Upper lobe of left lung (tissue), 6 donors: ENCODE measurements at regions not wholly inside any gene's neighbourhood (a gene's known extent, or its start where the extent isn't known, plus 50 kb on each side); places are given as distances from the start of the nearest gene placed in this dataset.

Source experiments
- ATAC-seq, 2 donors: fragments of 200-7000 bp; cut with Tn5 transposase; one replicate each; pipeline ENCODE4 v1.9.1; 2022; ENCODE audit warnings: mild to moderate bottlenecking in 2 of 2, moderate library complexity in 2 of 2; ENCODE audit not compliant: low FRiP score in 2 of 2
- DNase-seq, 2 donors: peaks; one replicate each; pipeline ENCODE4 v3.0.0-alpha.2; 2019 to 2020
- H3K27ac ChIP-seq, 4 donors: fragments of 200-600 bp; sonication (generic); one replicate each; pipeline ENCODE4 v1.5.1; 2016 to 2019
- H3K27me3 ChIP-seq, 4 donors: fragments of 200-600 bp; sonication (generic); one replicate each; pipeline ENCODE4 v1.5.1; 2017 to 2019
- H3K36me3 ChIP-seq, 4 donors: fragments of 200-600 bp; sonication (generic); one replicate each; pipeline ENCODE4 v1.5.1; 2016 to 2019
- H3K4me1 ChIP-seq, 4 donors: fragments of 200-600 bp; sonication (generic); one replicate each; pipeline ENCODE4 v1.5.1; 2018 to 2019
- H3K4me3 ChIP-seq, 4 donors: fragments of 200-600 bp; sonication (generic); one replicate each; pipeline ENCODE4 v1.5.1; 2017 to 2019; ENCODE audit warnings: mild to moderate bottlenecking in 2 of 4, moderate library complexity in 1 of 4
- H3K9me3 ChIP-seq, 4 donors: fragments of 200-600 bp; sonication (generic); one replicate each; pipeline ENCODE4 v1.5.1; 2018 to 2019
- EP300 ChIP-seq, 4 donors: sonication (generic); formaldehyde crosslinking; IDR thresholded peaks; one replicate each; pipeline ENCODE4 v1.5.1; 2017; ENCODE audit warnings: antibody characterized with exemption in 4 of 4, control low read depth in 2 of 4
- POLR2A ChIP-seq, 4 donors: fragments of 450-650 bp; IDR thresholded peaks; one replicate each; pipeline ENCODE4 v1.5.1; 2016 to 2017; ENCODE audit warnings: antibody characterized with exemption in 4 of 4, mild to moderate bottlenecking in 2 of 4
- POLR2AphosphoS5 ChIP-seq, 2 donors: sonication (generic); formaldehyde crosslinking; IDR thresholded peaks; one replicate each; pipeline ENCODE4 v1.5.1; 2017; ENCODE audit warnings: antibody characterized with exemption in 2 of 2
- WGBS, 2 donors: methylation state at CpG; one replicate each; pipeline ENCODE4 v1.1.5; 2017 to 2018; 5-methylcytosine and 5-hydroxymethylcytosine counted together
- TF ChIP-seq, protein P1 (sequence below), 6 experiments: fragments of 450-650 bp in 4 of 6; fragments of 200-600 bp in 2 of 6; sonication (generic) in 2 of 6; IDR thresholded peaks; one replicate each; pipeline ENCODE4 v1.5.1; 2016 to 2019; ENCODE audit warnings: antibody characterized with exemption in 6 of 6
- donor health status: DM: no; HTN: no; CAD: no; lungs with moderate emphysema.
- donor health status: DM: no; HTN: yes; CAD: no; lungs with severe emphysema.

DNA sequence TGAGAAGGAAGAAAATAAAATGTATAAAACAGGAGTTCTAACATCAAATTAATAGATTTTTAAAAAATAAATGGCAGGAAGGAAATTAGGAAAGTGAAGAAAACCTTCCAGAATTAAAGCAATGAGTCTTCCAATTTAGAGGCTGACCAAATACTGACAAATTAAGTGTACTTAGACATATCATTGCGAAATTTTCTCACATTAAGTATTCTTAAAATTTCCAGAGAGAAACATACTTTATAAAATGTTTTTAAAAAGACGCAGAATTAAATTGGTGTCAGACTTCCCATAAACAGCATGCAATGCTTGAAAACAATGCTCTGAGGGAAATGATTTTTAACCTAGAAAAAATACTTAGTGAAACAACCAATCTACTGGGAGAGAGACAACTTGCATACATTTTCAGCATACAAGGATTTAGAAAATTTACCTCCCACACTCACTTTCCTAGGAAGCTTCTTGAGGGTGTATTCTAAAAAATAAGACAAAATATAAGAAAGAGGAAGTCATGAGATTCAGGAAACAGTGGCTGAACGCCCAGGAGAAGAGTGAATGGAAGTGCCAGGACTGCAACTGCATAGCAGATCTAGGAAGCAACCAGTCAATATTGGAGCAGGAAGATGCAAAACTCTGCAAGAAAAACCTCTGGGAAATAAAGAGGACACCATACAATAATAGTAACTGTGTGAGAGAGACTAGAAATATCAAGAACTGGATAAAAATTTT lies 339.9 kb downstream of the ADCYAP1 start:
- 54 to 68% methylated on average over 3 of the region's 3 CpGs for WGBS, 2 donors
- Histone ChIP-seq H3K9me3 (no peaks in the 10 kb centered on the region), H3K27me3 (no peaks in the 10 kb centered on the region), H3K27ac (no peak overlapping the region), H3K4me1 (no peaks in the 10 kb centered on the region), H3K4me3 (no peak overlapping the region), H3K36me3 (no peaks in the 10 kb centered on the region)
- DNase-seq (no peak), ATAC-seq (no peak)
- TF ChIP-seq, protein P1, sequence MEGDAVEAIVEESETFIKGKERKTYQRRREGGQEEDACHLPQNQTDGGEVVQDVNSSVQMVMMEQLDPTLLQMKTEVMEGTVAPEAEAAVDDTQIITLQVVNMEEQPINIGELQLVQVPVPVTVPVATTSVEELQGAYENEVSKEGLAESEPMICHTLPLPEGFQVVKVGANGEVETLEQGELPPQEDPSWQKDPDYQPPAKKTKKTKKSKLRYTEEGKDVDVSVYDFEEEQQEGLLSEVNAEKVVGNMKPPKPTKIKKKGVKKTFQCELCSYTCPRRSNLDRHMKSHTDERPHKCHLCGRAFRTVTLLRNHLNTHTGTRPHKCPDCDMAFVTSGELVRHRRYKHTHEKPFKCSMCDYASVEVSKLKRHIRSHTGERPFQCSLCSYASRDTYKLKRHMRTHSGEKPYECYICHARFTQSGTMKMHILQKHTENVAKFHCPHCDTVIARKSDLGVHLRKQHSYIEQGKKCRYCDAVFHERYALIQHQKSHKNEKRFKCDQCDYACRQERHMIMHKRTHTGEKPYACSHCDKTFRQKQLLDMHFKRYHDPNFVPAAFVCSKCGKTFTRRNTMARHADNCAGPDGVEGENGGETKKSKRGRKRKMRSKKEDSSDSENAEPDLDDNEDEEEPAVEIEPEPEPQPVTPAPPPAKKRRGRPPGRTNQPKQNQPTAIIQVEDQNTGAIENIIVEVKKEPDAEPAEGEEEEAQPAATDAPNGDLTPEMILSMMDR (IDR thresholded peaks at IDR 0.05), result no peak
- TF ChIP-seq POLR2AphosphoS5 (IDR thresholded peaks at IDR 0.05), result no peak
- TF ChIP-seq POLR2A (IDR thresholded peaks at IDR 0.05), result no peak
- TF ChIP-seq EP300 (IDR thresholded peaks at IDR 0.05), result no peak

DNA sequence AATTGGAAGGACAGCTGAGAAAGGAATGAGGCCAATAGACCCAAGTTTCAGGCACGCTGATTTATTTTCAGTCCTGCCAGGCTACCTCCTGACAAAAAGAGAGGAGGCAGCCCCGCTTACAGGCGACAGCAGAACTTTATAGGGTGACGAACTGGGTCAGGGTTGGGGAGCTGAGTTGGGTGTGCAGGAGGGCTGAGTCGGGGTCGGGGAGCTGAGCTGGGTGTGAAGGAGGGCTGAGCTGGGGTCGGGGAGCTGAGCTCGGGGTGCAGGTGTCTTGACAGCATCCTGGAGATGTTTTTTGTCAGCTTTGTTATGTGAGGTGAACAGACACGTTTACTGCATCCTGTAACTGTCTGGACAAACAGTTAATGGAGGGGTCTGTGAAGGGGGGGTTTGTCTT lies 342.2 kb downstream of the ADCYAP1 start:
- Histone ChIP-seq H3K4me1 (no peaks in the 10 kb centered on the region), H3K9me3 (no peaks in the 10 kb centered on the region), H3K27me3 (no peaks in the 10 kb centered on the region), H3K36me3 (no peaks in the 10 kb centered on the region), H3K4me3 (no peak overlapping the region), H3K27ac (no peak overlapping the region)
- 64 to 71% methylated on average over 9 of the region's 9 CpGs for WGBS, 2 donors
- TF ChIP-seq POLR2A (IDR thresholded peaks at IDR 0.05), result no peak
- no peak for TF ChIP-seq POLR2AphosphoS5 (IDR thresholded peaks at IDR 0.05)
- no peak for TF ChIP-seq EP300 (IDR thresholded peaks at IDR 0.05)
- TF ChIP-seq, protein P1 (IDR thresholded peaks at IDR 0.05), result no peak
- ATAC-seq (no peak), DNase-seq (no peak)

DNA sequence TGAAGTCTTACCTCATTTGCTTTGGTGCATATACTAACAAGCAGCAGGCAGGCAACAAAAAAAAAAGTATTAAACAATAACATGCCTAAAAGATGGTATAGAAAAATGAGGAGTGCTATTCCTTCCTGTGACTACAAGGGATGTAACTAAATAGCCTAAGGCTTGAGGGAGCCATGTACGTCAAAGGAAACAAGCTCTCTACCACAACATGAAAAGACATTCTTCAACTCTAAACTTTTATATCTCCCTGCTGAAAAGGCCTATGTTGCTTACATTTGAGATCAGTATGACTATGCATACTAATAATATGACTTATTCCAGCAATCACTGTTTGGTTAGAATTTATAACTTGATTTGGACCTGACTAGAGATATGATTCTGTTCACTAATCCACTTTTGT lies 347.9 kb downstream of the ADCYAP1 start:
- TF ChIP-seq EP300 (IDR thresholded peaks at IDR 0.05) (no peak), POLR2A (IDR thresholded peaks at IDR 0.05) (no peak), POLR2AphosphoS5 (IDR thresholded peaks at IDR 0.05) (no peak)
- TF ChIP-seq, protein P1 (IDR thresholded peaks at IDR 0.05), result no peak
- no peak for ATAC-seq
- 84 to 88% methylated on average over 1 of the region's 1 CpG for WGBS, 2 donors
- no peak for DNase-seq
- Histone ChIP-seq H3K9me3 (no peaks in the 10 kb centered on the region), H3K4me1 (no peaks in the 10 kb centered on the region), H3K27me3 (no peaks in the 10 kb centered on the region), H3K27ac (no peak overlapping the region), H3K4me3 (no peak overlapping the region), H3K36me3 (no peaks in the 10 kb centered on the region)

DNA sequence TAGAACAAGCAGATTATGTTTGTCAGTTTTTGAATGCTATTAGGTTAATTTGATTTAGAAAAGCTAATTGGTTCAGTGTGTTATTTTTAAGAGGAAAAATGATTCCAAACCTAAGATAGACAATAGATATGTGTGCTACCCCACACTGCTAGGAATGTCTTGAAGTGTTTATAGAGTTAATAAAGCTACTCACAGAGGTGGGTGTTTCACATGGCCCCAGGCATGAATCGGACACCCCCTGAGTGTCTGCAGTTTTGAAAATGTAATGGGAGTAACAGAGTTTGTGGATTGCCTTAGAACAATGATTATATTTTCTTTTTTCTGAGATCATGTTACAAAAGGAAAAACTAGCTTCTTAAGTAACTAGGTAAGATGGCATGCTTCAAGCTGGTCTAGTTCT lies 348.3 kb downstream of the ADCYAP1 start:
- Histone ChIP-seq H3K27me3 (no peaks in the 10 kb centered on the region), H3K36me3 (no peaks in the 10 kb centered on the region), H3K4me1 (no peaks in the 10 kb centered on the region), H3K9me3 (no peaks in the 10 kb centered on the region), H3K27ac (no peak overlapping the region), H3K4me3 (no peak overlapping the region)
- WGBS, 2 donors, result 39 to 55% methylated on average over 1 of the region's 1 CpG
- TF ChIP-seq POLR2AphosphoS5 (IDR thresholded peaks at IDR 0.05) (no peak), EP300 (IDR thresholded peaks at IDR 0.05) (no peak), POLR2A (IDR thresholded peaks at IDR 0.05) (no peak)
- TF ChIP-seq, protein P1 (IDR thresholded peaks at IDR 0.05), result no peak
- ATAC-seq, result no peak
- DNase-seq, result no peak

DNA sequence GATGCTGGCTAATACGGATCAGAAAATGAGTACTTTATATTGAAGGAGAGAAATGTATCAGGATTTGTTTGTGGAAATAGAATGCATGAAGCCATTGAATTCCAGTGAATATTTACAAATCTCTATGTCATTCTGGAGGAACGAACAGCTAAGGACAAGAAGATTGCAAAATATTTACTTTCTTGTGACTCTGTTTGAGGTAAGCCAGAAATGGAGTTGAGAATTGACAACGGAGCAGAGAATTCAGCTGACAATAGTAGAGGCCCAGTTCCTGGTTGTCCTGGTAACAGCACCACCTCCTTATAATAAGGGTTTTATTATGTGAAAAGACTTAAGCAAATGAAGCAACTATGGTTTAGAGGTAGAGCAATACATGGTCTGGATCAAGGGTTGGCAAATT lies 349.2 kb downstream of the ADCYAP1 start:
- Histone ChIP-seq H3K27me3 (no peaks in the 10 kb centered on the region), H3K4me3 (no peak overlapping the region), H3K9me3 (no peaks in the 10 kb centered on the region), H3K36me3 (no peaks in the 10 kb centered on the region), H3K4me1 (no peaks in the 10 kb centered on the region), H3K27ac (no peak overlapping the region)
- 58 to 62% methylated on average over 3 of the region's 3 CpGs for WGBS, 2 donors
- ATAC-seq, result no peak
- DNase-seq, result no peak
- TF ChIP-seq EP300 (IDR thresholded peaks at IDR 0.05) (no peak), POLR2AphosphoS5 (IDR thresholded peaks at IDR 0.05) (no peak), POLR2A (IDR thresholded peaks at IDR 0.05) (no peak)
- TF ChIP-seq, protein P1 (IDR thresholded peaks at IDR 0.05), result no peak
